PFSK-1 (cell line): ENCODE measurements at regions not wholly inside any gene's neighbourhood (a gene's known extent, or its start where the extent isn't known, plus 50 kb on each side); places are given as distances from the start of the nearest gene placed in this dataset.

Source experiments
- FOXP2 ChIP-seq: optimal IDR thresholded peaks from 2 replicates; pipeline ENCODE3; 2011; ENCODE audit warnings: borderline replicate concordance, control low read depth, inconsistent platforms; ENCODE audit not compliant: insufficient read depth; ENCODE audit errors: extremely low read length, extremely low read depth
- POLR2AphosphoS5 ChIP-seq: IDR thresholded peaks from 2 replicates; pipeline ENCODE4 v1.6.1; 2012; ENCODE audit warnings: low read depth, mild to moderate bottlenecking, control low read depth, low read length, moderate library complexity
- REST ChIP-seq, 2 experiments: IDR thresholded peaks; 2 replicates each; pipeline versions ENCODE4 v1.6.1 to v1.8.0; 2011 to 2012; ENCODE audit warnings: low read depth in 2 of 2, low read length in 2 of 2, control low read depth in 1 of 2, inconsistent platforms in 1 of 2, mild to moderate bottlenecking in 1 of 2, moderate library complexity in 1 of 2; ENCODE audit not compliant: insufficient read depth in 1 of 2
- SIN3A ChIP-seq: IDR thresholded peaks from 2 replicates; pipeline ENCODE4 v1.6.1; 2012; ENCODE audit warnings: mild to moderate bottlenecking, low read length, moderate library complexity, borderline replicate concordance; ENCODE audit not compliant: insufficient read depth
- TAF1 ChIP-seq: IDR thresholded peaks from 2 replicates; pipeline ENCODE4 v1.6.1; 2012; ENCODE audit warnings: low read length, control low read depth, borderline replicate concordance; ENCODE audit not compliant: insufficient read depth

DNA sequence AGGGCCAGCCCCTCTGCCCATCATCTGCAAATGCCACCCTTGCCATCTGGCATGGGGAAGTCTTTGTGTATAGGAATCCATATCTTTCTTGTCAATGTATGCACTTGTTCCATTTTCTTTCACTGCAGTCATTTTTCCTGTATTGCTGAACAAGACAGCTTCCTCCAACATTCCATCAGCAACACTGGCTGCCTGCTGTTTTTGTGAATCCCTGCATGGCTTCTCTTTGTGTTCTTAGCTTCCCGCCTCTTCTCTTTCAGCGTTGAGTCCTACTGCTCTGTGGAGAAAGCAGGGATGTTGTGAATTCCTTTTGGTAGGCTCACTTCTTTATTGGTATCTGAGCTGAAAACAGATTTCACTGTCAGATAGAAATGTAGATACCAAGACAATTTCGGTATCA is 150.0 kb downstream of the LPIN1 start:
- no peak for TF ChIP-seq POLR2AphosphoS5
- TF ChIP-seq REST (IDR thresholded peaks at IDR 0.05; ENCODE audit: insufficient read depth in 1 of 2, low read depth in 2 of 2, low read length in 2 of 2) = no peak
- TF ChIP-seq SIN3A = no peak
- no peak for TF ChIP-seq TAF1
- TF ChIP-seq FOXP2 = no peak

GRCh38 chr2:11898576-11898975 is 152.1 kb downstream of the LPIN1 start:
- no peak for TF ChIP-seq REST (IDR thresholded peaks at IDR 0.05; ENCODE audit: insufficient read depth in 1 of 2, low read depth in 2 of 2, low read length in 2 of 2)

DNA sequence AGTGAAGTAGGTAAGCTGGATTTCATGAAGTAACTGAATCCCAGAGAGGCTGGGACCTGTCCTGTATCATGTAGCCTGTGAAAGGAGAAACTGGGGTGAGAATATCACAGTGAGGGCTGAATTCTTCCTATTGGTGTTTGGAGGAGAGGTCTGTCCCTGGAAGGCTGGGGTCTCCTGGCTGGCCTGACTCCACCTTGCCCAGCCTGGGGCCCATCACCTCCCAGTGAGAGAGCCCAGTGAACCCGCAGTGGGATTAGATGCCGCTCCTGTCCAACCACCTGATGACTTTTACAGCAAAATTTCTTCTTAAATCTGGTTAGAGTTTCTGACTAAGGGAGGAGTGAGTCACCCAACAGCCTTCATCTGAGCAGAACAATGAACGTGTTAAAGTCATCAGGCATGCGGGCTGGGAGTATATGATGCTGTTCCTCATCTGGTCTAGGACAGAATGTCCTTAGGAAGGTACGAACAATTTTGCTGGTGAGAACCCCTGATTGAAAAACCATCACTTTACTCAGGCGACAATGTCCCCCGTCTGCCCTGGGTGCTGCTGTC is 152.9 kb downstream of the LPIN1 start:
- TF ChIP-seq REST (IDR thresholded peaks at IDR 0.05; ENCODE audit: insufficient read depth in 1 of 2, low read depth in 2 of 2, low read length in 2 of 2) (no peak), FOXP2 (no peak), SIN3A (no peak), POLR2AphosphoS5 (no peak), TAF1 (no peak)

GRCh38 chr2:11901351-11902069 is 155.1 kb downstream of the LPIN1 start:
- no peak for TF ChIP-seq SIN3A
- no peak for TF ChIP-seq TAF1
- TF ChIP-seq FOXP2 = no peak

DNA sequence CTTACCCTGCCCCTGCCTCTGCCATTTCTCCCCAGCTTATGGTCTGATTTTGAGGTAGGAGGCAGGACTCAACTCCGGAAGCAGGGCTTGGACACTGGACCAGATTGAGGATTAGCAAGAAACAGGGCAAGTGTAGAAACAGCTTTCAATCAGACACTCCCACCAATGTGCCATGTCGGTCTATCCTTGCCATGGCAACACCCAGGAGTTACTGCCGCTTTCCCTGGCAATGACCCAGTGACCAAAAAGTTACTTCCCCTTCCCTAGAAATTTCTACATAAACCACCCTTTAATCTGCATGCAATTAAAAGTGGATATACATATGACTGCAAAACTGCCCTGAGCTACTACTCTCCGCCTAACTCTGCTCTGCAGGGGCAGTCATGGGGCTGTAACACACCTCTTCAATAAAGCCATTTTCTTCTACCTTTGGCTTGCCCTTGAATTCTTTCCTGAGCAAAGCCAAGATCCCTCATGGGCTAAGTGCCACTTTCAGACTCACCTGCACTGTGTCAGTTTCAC is 156.7 kb downstream of the LPIN1 start:
- TF ChIP-seq REST (IDR thresholded peaks at IDR 0.05; ENCODE audit: insufficient read depth in 1 of 2, low read depth in 2 of 2, low read length in 2 of 2) = no peak
- no peak for TF ChIP-seq FOXP2
- no peak for TF ChIP-seq POLR2AphosphoS5
- TF ChIP-seq TAF1 = no peak
